UCSD-AML1 (cell line): ENCODE measurements at regions not wholly inside any gene's neighbourhood (a gene's known extent, or its start where the extent isn't known, plus 50 kb on each side); places are given as distances from the start of the nearest gene placed in this dataset.
"Not testable (repeated sequence)": the region's sequence is repeated elsewhere in the genome, so short reads cannot be mapped to it uniquely, and the experiment has no call there.

Experiments used
- DNase-seq: peaks from one replicate; lab custom pipeline; 2025; ENCODE audit not compliant: unreplicated experiment; lab: John Stamatoyannopoulos, UW

DNA sequence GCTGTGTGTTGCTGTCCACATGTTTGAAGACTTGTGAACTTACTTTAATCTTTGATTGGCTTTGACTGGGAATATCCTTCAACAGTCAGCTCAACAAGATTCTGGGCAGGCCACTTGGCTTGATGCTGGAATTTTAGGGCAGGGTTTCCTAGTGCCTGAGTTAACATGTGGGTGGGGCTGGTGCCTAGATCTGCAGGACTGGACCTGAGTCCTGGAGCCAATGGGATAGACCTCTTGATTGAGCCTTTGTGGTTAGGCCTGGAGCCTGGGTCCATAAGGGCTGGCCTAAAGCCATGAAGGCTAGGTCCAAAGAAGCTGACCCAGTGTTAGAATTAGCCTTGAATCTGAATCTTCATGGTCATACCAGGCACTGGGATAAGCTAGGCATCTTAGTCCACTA lies 757.1 kb upstream of the ADGRL3 start:
- no peak for DNase-seq

DNA sequence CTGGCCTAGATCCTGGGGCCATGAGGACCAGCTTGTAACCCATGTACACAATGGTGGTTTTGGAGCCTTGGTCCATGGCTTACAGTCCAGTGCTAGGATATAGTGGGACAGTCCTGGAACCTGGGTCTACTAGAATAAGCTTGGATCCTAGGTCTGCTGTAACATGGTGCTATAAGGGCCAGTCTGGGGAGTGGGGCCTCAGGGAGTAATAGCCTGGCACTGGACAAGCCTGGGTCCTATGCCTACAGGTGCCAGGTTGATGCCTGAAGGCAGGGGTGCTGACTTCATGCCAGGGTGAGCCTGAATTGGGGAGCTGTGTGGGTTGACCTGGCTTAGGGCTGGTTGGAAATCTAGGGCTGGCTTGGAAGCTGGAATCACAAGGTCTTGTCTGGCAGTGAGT lies 756.3 kb upstream of the ADGRL3 start:
- DNase-seq = no peak

DNA sequence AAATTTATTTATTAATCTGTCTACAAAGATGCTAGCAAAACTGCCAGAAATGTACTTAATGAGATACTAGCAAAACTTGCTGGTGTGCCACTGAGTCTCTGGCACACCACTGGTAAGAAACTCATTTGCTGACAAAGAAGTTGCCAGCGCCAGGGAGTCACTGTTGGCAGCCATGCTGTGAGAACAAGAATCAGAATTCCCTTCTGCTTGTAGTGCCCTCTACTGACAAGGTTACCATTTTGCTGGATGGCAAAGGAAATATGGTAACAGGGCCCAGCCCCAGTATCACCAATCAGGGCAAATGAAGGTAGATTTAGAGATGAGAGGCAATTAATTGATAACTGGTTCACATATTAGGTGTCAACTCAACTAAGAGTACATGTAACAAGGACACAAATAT lies 750.1 kb upstream of the ADGRL3 start:
- no peak for DNase-seq

GRCh38 chr4:60452266-60452665 lies 747.9 kb upstream of the ADGRL3 start:
- no peak for DNase-seq

DNA sequence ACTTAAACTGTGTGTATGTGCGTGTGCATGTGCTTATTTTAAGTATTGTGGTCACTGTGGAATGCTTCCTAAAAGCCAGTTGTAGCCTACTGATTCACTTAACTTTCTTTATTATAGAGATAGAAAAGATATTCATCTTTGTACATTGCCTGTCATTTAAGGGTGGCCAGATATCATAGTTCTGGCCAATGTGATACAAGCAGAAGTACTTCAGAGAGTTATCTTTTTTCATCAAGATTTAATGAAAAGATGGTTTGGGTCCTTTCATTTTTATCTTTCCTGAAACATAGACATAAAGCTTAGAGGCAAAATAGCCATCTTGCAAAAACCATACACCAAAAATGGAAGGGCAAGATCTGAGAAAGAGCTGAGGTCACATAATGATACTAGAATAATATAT lies 744.7 kb upstream of the ADGRL3 start:
- no peak for DNase-seq

GRCh38 chr4:60461551-60461950 lies 738.6 kb upstream of the ADGRL3 start:
- DNase-seq = no peak

- DNase-seq = peak; percentile 8
Measured at GRCh38 chr4:60463857-60464502, 736.1 kb upstream of the ADGRL3 start.

GRCh38 chr4:60482921-60483351 lies 717.2 kb upstream of the ADGRL3 start:
- no peak for DNase-seq

- no peak for DNase-seq
Measured at GRCh38 chr4:60485276-60485675, 714.9 kb upstream of the ADGRL3 start.

DNA sequence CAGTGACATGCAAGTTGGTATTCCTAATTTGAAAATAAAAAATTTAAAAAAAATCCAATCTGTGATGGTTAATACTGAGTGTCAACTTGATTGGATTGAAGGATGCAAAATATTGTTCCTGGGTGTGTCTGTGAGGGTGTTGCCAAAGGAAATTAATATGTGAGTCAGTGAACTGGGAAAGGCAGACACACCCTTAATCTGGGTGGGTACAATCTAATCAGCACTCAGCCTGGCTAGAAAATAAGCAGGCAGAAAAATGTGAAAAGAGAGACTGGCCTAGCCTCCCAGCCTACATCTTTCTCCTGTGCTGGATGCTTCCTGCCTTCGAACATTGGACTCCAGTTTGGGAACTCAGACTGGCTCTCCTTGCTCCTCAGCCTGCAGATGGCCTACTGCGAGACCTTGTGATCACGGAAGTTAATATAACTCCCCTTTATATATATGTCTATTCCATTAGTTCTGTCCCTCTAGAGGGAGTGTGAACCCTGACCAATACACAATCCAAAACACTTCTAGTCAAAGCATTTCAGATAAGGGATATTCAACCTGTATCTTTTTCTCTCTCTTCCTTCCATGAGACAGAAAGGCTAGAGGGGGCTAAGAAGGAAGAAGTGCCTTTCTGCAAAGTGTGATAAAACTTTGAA lies 712.9 kb upstream of the ADGRL3 start:
- DNase-seq = not testable (repeated sequence)

DNA sequence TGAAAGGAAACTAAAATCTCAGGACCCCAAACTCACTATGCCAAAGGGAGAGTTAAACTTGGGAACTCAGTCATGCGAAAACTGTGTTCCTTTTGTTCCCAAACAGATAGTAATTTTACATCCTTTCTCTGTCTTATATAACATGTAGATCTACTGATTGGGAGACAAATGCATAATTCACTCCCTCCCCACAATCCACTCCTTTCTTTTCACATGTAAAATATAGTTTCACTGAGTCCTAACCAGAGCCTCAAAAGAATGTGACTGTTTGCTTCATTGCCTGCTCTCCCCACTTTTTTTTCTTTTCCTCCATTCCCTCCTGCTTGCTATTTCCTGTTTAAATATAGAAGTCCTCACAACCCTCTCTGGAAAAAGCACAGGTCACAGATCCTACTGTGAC lies 699.3 kb upstream of the ADGRL3 start:
- DNase-seq = no peak

GRCh38 chr4:60502733-60503132 lies 697.4 kb upstream of the ADGRL3 start:
- no peak for DNase-seq

DNA sequence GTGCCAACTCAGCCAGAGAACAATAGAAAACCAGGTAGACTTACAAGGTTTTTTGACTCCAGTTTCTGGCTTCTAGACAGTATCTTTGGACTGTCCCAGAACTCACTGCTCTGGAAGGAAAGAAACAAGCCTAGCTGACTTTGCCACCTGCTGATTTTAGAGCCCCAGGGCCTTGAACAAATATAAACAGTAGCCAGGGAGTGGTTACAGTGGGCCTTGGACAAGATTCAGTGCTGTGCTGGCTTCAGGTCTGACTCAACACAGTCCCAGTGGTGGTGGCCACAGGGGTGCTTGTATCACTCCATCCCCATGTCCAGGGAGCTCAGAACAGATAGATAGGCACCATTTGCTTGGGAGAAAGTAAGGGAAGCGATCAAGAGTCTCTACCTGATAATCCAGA lies 694.1 kb upstream of the ADGRL3 start:
- no peak for DNase-seq

DNA sequence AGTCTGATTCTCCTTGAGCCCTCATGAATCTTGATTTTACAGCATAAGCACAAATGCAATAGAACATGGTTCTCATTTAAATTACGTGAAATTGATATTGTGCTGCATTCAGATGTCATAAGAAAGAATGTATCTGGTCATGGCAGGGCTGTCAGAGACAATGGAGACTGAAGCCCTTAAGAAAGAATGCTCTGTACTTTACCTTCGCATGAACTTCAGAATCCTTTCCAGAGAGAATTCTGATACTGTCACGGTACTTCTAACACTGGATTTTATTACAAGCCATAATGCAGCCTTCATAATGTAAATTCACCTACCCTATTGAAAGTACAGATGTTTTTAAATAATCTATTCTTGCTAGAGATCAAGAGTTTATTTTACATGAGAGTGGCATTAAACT lies 677.9 kb upstream of the ADGRL3 start:
- DNase-seq = no peak

GRCh38 chr4:60531776-60532379 lies 668.2 kb upstream of the ADGRL3 start:
- DNase-seq = no peak

DNA sequence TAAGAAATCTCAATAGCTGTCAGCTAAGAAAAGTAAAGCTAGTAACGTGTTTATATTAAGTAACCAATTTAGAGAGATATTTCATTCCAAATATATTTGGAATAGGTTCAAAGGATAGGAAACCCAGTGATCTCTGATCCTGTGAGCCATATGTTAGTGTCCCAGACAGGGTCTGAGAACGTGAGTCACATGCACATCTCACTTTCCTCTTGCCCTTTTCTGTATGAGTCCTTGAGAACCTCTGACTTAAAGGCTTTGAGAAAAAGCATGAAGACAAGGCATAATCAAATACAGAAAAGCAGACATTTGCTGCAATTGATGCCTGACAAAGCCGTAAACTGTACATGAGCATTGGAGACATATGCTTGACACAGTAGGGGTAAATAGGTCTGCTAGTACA lies 655.1 kb upstream of the ADGRL3 start:
- DNase-seq = no peak

- DNase-seq = no peak
Measured at GRCh38 chr4:60562334-60562733, 637.8 kb upstream of the ADGRL3 start.

- DNase-seq = no peak
Measured at GRCh38 chr4:60565558-60565957, 634.6 kb upstream of the ADGRL3 start.

DNA sequence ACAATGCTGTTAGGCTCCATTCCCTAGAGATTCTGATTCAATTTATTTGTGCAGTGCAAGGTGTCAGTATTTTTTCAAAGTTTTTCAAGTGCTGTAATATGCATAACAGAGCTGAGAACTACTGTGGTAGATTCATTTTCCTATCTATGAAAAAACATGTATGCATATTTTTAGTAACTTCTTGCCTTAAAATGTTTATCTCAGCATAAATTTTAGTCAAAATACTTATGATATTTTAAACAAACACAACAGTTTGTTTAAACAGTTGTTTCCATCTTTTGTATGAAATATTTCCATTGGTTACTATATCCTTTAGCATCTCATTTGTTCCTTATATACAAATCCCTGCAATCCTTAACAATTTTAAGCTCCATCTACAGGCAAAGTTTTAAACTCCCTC lies 624.8 kb upstream of the ADGRL3 start:
- DNase-seq = no peak

DNA sequence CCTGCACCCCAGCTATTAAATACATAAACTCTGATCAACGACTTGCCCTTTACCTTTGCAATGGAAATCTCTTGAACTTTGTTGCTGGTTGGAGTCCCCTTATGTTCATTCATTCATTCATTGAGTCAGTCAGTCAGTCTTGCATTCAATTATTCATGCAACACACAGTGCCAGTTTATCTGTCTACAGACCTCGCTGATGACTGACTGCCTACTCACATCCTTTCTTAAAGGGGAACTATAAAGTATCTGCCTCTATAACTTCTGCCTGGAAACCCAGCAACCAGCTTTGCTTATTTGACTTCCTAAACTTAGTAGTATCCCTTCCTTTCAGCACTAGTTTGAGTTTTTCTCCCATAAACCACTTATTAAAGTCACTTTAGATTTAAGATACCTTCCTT lies 620.8 kb upstream of the ADGRL3 start:
- DNase-seq = no peak

GRCh38 chr4:60581919-60582536 lies 618.1 kb upstream of the ADGRL3 start:
- DNase-seq = no peak

DNA sequence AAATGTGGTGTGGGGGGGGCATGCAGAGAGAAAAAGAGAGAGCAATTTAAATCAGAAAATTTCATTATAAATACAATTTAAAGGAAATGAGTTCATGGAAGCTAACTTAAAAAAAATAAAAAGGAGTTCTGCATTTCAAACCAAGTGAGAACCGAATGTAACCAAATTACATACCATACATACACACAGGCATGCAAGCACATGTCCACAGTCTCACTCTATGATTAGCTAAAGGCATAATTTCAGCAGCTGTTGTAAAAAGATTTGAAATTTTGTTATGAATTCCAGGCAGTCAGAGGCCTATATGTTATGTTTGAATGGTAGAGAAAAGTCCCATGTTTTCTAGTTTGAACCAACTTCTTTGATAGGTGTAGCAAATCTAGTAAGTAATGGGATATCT lies 611.6 kb upstream of the ADGRL3 start:
- no peak for DNase-seq
